ENCODE measurements at regions not wholly inside any gene's neighbourhood (a gene's known extent, or its start where the extent isn't known, plus 50 kb on each side); places are given as distances from the start of the nearest gene placed in this dataset.
A peak's percentile ranks its signal among the peaks of the same experiment; 100 is the strongest.

GRCh38 chr22:47657224-47657623 is 894.8 kb downstream of the TBC1D22A start:
- DNase-seq = no peak

GRCh38 chr22:47656806-47657205 is 894.4 kb downstream of the TBC1D22A start:
- no peak for DNase-seq

GRCh38 chr22:47655930-47656329 is 893.5 kb downstream of the TBC1D22A start:
- DNase-seq = no peak

DNA sequence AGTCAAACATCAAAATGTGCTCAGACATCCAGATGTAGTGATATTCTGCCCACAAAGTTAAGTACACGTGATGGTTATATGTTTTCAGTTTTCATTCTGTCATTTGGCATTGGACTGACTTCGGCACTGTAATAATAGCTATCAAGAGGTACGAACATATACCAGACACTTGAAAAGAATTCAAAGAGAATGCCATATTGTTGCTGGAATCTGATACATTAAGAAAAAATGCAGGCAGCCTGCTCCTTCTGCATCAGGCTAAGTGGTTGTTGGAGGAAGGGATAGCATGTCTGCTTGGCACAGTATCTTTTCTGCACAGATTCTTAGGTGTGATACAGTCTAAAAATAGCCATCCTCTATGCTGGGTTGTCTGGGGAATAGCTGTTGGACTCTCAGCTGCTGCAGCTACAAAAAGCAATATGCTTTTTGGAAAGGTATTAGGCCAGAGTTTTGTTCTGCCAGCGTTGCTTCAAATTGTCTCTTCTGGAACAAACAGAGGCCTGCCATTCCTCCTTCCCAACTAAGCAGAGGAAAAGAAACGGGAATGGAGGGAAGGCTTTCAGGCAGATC is 892.6 kb downstream of the TBC1D22A start:
- peak in 3 of 56 donors; percentile 4 to 10 (median 6) for DNase-seq

DNA sequence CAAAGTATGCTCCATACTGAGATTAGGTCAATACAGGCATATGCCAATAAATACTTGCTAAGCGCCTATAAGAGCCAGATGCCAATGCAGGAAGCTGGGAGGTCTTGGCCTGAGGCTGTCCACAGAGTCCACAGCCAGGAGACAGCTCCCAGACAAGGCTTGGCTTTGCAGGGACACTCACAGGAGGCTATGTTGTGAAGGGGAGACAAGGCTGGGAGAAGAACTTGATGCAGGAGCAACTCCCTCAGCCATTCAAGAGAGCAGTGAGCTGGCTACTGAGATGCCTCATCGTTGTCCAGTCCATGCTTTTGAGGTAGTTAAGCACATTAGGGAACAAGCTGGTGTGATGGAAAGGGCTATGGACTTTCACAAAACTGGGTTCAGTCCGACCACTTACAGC is 891.5 kb downstream of the TBC1D22A start:
- DNase-seq = no peak

DNA sequence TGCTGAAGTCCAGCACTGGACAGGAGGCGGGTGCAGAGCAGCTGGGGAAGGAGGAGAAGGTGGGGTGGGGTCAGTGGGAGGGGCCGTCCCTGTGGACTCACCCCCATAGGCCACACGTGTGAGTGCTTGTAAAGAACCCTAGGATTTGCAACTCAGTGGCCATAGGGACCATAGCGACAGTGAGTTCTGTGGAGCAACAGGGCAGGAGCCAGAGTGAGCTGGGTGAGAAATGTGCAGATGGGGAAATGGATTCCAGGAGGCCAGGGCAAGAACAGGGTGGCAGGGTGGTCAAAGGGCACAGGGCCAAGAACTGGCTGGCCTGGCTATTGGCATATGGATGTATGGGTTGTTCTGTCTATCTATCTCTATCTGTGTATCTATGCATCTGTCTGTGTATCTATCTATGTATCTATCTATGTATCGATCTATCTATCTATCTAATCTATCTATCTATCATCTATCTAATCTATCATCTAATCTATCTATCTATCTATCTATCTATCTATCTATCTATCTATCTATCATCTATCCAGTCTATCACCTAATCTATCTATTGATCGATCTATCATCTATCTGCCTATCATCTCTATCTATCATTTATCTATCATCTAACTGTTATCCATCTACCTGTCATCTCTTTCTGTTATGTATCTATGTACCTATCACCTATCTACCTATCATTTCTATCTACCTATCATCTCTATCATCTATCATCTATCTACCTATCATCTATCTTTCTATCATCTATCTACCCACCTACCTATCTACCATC is 889.0 kb downstream of the TBC1D22A start:
- DNase-seq = no peak

DNA sequence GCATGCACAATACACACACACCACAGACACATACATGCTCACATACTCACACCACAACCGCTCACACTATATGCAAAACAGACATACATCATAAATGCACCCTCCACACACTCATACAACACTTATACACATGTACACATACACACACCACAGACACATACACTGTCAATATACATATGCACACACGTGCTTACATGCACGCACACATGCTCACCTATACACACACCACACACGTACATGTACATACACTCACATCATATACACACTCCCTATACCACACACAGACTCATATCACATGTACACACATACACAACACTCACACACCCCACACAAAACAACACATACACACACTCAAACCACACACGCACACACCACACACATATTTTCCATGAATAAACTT is 885.3 kb downstream of the TBC1D22A start:
- no peak for DNase-seq

DNA sequence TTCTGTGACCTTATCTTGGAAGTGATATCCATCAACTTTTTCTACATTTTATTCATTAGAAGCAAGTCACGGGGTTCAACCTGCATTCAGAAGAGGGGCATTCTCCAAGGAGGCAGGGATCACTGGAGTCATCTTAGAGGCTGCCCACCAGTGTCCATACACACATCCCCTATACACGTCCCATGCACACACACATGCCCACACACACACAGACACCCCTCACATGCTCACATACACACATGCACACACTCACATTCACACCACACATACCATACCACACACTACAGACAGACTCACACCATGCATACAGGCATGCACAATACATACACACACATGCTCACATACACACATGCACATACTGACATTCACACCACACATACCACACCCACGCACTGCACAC is 884.7 kb downstream of the TBC1D22A start:
- DNase-seq = no peak

GRCh38 chr22:47645923-47646322 is 883.5 kb downstream of the TBC1D22A start:
- DNase-seq = no peak

GRCh38 chr22:47645450-47645914 is 883.0 kb downstream of the TBC1D22A start:
- no peak for DNase-seq

DNA sequence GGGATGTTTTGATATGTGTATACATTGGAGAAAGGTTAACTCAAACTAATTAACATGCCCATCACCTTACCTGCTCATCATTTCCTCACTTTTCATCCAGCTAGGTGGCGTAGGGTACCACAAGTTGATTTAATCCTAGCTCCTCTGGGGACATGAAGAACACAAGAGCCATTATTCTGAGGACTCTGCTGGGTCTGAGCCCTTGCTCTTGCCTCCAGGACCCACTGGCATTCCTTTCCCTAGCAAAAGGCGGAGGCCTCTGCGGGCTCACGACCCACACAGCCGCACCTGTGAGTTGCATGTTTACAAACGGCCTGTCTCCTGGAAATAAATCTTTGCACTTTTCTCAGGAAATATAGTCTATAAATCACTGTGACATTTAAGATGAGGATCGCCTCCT is 871.9 kb downstream of the TBC1D22A start:
- no peak for DNase-seq

- no peak for DNase-seq
Measured at GRCh38 chr22:47633111-47633510, 870.7 kb downstream of the TBC1D22A start.

DNA sequence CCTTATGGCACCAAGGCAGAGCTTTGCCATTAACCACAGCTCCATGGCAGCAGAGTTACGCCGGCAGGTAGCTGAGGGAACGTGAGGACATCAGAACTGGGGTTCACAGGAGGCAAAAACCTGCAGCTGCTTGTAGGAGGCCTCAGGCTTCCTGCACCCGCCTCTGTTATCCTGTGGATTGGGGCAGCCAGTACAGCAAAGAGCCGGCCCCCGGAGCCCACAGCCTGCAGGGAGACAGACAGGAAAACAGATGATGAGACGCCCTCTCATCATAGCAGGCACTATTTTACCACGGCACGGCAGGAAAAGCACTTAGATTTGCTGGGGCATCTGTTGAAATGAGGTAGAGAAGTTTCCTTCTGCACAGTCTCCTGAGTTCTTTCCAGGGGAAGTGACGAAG is 870.3 kb downstream of the TBC1D22A start:
- peak in 2 of 56 donors; percentile 11 to 16 for DNase-seq

DNA sequence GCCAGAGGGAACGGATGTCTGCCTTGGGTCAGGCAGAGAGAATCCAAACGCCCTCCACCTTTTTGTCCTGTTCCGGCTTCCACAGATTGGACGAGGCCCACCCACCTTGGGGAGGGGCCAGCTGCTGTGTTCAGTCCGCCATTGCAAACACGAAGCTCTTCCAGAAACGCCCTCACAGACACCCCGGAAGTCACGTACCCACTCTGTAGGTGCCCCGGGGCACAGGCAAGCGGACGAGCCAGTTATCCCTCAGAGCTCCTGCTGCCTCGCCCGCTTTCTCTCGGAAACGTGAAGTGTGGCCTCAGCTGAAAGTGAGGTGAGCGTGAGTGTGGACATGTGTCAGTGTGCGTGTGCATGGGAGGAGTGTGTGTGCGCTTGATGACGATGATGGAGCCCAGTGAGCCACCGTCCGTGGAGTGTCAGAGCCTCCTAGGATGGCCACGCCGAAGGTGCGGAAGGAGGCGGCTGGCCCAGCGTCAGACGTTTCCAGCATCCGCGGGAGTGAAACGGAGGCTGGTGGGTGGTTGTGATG is 869.2 kb downstream of the TBC1D22A start:
- no peak for DNase-seq

DNA sequence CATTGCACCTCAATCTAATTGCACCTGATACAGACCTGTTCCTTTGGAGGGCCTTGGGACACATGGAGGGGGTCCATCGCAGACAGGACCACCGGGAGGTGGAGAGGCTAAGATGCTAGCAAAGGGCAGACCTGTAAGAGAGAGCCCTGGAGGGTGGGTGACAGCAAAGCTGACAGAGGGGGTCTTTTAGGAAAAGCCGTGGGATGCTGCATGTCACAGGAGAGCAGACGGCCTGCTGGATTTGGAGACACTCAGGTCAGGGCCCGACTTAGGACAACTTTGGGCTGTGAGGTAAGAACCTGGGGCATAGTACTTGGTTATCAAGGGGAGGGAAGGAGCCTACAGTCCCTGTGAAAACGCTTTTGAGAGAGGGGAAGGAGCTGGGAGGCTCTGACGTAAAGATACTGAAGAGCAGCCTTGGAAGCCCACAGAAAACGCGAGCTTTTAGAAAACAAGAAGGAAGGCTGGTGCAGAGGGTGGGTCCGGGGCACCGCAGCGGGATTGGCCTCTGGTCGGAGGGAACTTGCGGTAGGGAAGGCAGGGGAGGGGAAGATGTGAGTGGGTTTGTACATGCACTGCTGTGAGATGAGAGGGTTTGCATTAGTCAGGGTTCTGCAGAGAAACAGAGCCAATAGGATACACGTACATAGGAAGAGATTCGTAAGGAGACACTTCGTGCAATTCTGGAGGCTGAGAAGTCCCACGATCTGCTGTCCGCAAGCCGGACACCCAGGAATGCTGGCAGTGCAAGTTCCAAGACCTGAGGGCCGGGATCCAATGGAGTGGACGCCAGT is 868.5 kb downstream of the TBC1D22A start:
- no peak for DNase-seq

- DNase-seq = no peak
Measured at GRCh38 chr22:47629791-47630655, 867.6 kb downstream of the TBC1D22A start.

DNA sequence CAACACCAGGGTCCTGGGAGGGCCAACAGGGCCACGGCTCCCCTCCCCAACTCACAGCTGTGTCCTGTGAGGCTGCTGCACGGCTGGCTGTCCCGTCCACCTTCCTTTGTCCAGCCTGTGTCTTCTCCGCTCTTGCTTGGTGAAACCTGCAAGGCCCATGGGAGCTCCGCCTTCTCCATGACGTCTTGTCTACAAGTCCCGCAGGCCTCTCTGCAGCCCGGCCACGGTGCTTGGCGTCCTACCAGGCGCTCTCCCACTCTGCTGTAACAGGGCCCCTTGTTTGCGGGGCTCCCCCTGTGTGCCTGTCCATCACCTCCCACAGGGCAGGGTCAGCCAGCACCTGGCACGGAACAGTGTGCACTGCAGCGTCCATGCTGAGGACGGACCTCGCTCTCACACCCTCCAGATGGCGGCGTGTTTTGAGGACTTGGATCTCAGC is 866.8 kb downstream of the TBC1D22A start:
- DNase-seq = peak in 1 of 56 donors; percentile 24

DNA sequence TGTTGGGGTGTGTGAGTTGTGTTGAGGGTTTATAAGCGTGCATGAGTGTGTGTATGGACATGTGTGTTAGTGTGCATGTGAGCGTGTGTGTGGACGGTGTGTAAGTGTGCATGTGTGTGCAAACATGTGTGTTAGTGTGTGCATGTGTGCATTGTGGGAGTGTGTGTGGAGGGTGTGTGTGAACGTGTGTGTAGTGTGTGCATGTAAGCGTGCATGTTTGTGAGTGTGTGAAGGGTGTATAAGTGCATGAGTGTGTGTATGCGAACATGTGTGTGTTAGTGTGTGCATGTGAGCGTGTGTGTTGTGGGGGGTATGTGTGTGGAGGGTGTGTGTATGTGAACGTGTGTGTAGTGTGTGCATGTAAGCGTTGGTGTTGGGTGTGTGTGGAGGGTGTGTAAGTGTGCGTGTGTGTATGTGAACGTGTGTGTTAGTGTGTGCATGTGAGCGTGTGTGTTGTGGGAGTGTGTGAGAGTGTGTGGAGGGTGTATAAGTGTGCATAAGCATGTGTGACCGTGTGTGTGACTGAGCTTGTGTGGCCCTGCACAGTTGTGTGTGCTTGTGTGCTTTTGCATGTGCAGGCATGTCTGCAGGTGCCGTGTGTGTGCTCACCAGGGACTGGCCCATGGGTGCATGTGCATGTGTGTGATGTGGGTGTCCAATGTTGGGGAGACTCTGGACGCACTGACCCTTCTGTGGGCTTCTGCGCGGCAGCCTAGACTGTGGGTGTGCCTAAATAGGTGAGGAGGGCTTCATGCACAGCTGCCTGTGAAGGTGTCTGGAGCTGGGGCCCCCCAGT is 866.2 kb downstream of the TBC1D22A start:
- DNase-seq = no peak

DNA sequence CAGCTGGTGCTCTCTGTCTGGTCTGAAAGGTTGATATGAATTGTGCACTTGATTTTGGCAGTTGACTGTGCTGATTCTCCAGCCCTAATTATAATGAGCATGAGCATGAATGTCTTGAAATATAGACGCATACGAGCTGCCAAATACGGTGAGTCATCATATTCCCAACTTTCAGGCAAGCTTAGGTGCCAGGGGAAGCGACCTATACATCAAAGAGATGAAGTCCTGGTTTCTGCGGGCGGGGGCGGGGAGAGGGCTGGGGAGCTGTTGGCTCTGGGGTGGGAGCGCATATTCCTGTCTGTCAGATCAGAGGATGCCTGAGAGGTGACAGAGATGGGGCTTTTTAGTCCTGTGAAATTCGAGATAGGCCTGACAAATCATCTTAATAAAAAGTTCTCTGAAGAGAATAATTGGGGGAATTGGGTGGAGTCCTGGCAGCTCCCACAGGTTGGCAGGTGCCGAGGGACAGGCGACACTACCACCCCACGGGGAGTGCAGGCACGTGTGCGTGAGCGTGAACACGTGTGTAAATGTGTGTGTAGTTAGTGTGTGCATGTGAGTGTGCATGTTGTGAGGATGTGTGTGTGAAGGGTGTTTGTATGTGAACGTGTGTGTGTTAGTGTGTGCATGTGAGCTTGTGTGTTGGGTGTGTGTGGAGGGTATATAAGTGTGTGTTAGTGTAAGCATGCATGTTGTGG is 865.3 kb downstream of the TBC1D22A start:
- DNase-seq = peak in 1 of 56 donors; percentile 9

Data from amygdala (tissue), 56 donors.